ENCODE measurements at regions not wholly inside any gene's neighbourhood (a gene's known extent, or its start where the extent isn't known, plus 50 kb on each side); places are given as distances from the start of the nearest gene placed in this dataset.

- no peak for TF ChIP-seq CTCF (IDR thresholded peaks at IDR 0.05; ENCODE audit: low read depth, low read length, missing control alignments)
- H3K4me3 ChIP-seq (ENCODE audit: low read depth, low read length), result no peak overlapping the region
- DNase-seq, result no peak
- in situ Hi-C loops (cut with HindIII; ENCODE audit: low pct_ligation_motif_present, low sequenced_read_pairs), result no loop called here
- no peaks in the 10 kb centered on the region for H3K36me3 ChIP-seq (replicated peaks)
- H3K27me3 ChIP-seq (replicated peaks), result no peaks in the 10 kb centered on the region
- no peak overlapping the region for H3K27ac ChIP-seq
Observed at GRCh38 chr14:101483829-101484228, 77.5 kb upstream of the DIO3 start.

GRCh38 chr14:101489092-101489760, 72.1 kb upstream of the DIO3 start:
- no peaks in the 10 kb centered on the region for H3K27me3 ChIP-seq (replicated peaks)
- in situ Hi-C loops (cut with HindIII; ENCODE audit: low pct_ligation_motif_present, low sequenced_read_pairs), result no loop called here
- no peak for DNase-seq
- H3K4me3 ChIP-seq (ENCODE audit: low read depth, low read length), result no peak overlapping the region
- no peak overlapping the region for H3K27ac ChIP-seq
- TF ChIP-seq CTCF (IDR thresholded peaks at IDR 0.05; ENCODE audit: low read depth, low read length, missing control alignments), result no peak
- H3K36me3 ChIP-seq (replicated peaks), result no peaks in the 10 kb centered on the region

GRCh38 chr14:101490771-101491170, 70.5 kb upstream of the DIO3 start:
- no peak for TF ChIP-seq CTCF (IDR thresholded peaks at IDR 0.05; ENCODE audit: low read depth, low read length, missing control alignments)
- H3K4me3 ChIP-seq (ENCODE audit: low read depth, low read length), result no peak overlapping the region
- no peak for DNase-seq
- no peaks in the 10 kb centered on the region for H3K27me3 ChIP-seq (replicated peaks)
- no peak overlapping the region for H3K27ac ChIP-seq
- no peaks in the 10 kb centered on the region for H3K36me3 ChIP-seq (replicated peaks)
- in situ Hi-C loops (cut with HindIII; ENCODE audit: low pct_ligation_motif_present, low sequenced_read_pairs), result no loop called here

GRCh38 chr14:101491841-101492240, 69.5 kb upstream of the DIO3 start:
- in situ Hi-C loops (cut with HindIII; ENCODE audit: low pct_ligation_motif_present, low sequenced_read_pairs), result no loop called here
- no peak overlapping the region for H3K27ac ChIP-seq
- no peak for DNase-seq
- TF ChIP-seq CTCF (IDR thresholded peaks at IDR 0.05; ENCODE audit: low read depth, low read length, missing control alignments), result no peak
- no peaks in the 10 kb centered on the region for H3K36me3 ChIP-seq (replicated peaks)
- no peak overlapping the region for H3K4me3 ChIP-seq (ENCODE audit: low read depth, low read length)
- no peaks in the 10 kb centered on the region for H3K27me3 ChIP-seq (replicated peaks)

- in situ Hi-C loops (cut with HindIII; ENCODE audit: low pct_ligation_motif_present, low sequenced_read_pairs), result no loop called here
- no peak overlapping the region for H3K27ac ChIP-seq
- H3K36me3 ChIP-seq (replicated peaks), result no peaks in the 10 kb centered on the region
- TF ChIP-seq CTCF (IDR thresholded peaks at IDR 0.05; ENCODE audit: low read depth, low read length, missing control alignments), result no peak
- DNase-seq, result no peak
- H3K27me3 ChIP-seq (replicated peaks), result no peaks in the 10 kb centered on the region
- no peak overlapping the region for H3K4me3 ChIP-seq (ENCODE audit: low read depth, low read length)
Observed at GRCh38 chr14:101492716-101493115, 68.6 kb upstream of the DIO3 start.

- Histone ChIP-seq H3K36me3 (replicated peaks) (no peaks in the 10 kb centered on the region), H3K27ac (no peak overlapping the region), H3K4me3 (ENCODE audit: low read depth, low read length) (no peak overlapping the region), H3K27me3 (replicated peaks) (no peaks in the 10 kb centered on the region)
- TF ChIP-seq CTCF (IDR thresholded peaks at IDR 0.05; ENCODE audit: low read depth, low read length, missing control alignments), result no peak
- DNase-seq, result no peak
- in situ Hi-C loops (cut with HindIII; ENCODE audit: low pct_ligation_motif_present, low sequenced_read_pairs), result no loop called here
Observed at GRCh38 chr14:101494826-101495225, 66.5 kb upstream of the DIO3 start.

All from brain microvascular endothelial cell (primary cell).